ENCODE measurements at regions not wholly inside any gene's neighbourhood (a gene's known extent, or its start where the extent isn't known, plus 50 kb on each side); places are given as distances from the start of the nearest gene placed in this dataset.
"Not testable (repeated sequence)": the region's sequence is repeated elsewhere in the genome, so short reads cannot be mapped to it uniquely, and the experiment has no call there.

DNA sequence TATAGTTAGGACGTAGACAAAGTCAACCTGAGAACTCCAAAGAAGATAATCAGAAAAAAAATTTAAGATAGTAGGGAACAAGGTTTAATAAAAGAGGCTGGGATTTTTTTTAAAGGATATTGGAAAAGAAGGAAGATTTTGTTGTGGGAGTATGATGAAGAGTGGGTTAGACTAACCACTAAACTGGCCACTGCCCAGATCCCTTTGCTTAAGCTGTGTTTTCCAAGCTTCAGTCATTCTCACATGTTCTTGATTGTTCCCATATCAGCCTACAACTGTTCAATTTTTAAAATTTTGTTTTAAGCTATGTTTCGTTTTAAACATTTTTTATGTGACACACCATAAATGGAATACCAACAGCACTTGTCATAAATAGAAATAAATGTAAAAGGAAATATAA is 284.5 kb upstream of the MMADHC start:
- DNase-seq (ENCODE audit: low read depth, low spot score), result no peak

DNA sequence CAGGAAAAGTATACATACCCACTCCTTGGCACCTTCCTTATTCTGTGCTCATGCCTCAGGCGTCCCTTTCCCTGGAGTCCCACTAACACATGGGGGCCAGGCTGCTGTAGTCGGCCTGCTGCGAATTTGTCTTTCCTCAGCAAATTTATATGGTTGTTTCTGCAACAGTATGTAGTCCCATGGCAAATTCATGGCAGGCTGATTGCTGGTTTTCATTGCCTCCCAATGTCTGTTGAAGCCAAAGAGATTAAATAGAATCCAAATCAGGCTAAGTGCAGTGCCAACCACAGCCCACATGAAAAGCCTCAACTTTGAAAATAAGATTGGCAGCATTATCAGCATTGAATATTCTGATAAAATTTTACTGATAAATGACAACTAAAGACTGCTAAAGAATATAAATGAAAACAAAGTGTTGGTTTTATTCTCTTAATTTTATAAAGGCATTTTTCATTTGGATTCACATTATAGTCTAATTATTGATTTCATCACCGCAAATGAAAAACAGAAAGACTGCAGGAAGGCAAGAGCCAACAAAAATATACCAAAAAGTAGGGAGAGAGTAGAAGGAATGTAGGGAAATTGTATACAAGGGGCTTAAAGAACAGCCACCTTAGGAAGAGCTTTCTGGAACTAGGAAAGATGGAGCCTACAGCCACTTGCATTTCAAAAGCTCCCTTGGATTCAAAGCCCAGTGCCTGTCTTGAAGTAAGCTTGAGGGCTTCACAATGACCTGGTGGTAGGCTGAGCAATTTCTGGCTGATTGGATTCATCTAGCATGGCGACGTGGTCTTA is 283.7 kb upstream of the MMADHC start:
- DNase-seq (ENCODE audit: low read depth, low spot score), result no peak

DNA sequence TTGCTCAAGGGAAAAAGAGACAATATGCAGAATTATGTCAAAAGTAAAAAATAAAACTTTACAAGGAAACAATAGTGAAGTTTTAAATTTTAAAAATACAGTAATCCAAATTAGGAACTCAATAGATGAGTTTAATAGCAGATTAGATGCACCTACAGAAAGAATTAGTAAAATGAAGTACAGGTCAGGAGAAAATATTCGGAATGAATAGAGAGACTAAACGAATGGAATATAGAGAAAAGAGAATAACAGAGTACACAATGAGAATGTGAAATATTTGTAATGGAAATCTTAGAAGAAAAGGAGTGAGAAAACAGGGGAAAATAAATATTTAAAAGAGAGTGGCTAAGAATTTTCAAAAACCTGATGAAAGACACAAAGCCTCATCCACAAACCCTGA is 275.7 kb upstream of the MMADHC start:
- DNase-seq (ENCODE audit: low read depth, low spot score), result no peak

DNA sequence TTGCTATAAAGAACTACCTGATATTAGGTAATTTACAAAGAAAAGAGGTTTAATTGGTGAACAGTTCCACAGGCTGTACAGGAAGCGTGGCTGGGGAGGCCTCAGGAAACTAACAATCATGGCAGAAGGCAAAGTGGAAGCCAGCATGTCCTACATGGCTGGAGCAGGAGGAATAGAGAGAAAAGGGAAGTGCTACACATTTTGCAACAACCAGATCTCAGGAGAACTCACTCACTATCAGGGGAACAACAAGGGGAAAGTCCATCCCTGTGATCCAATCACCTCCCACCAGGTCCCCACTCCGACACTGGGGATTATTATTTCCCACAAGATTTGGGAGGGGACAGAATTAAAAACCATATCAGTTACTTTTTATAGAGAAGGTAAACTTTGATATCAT is 273.5 kb upstream of the MMADHC start:
- no peak for DNase-seq (ENCODE audit: low read depth, low spot score)

DNA sequence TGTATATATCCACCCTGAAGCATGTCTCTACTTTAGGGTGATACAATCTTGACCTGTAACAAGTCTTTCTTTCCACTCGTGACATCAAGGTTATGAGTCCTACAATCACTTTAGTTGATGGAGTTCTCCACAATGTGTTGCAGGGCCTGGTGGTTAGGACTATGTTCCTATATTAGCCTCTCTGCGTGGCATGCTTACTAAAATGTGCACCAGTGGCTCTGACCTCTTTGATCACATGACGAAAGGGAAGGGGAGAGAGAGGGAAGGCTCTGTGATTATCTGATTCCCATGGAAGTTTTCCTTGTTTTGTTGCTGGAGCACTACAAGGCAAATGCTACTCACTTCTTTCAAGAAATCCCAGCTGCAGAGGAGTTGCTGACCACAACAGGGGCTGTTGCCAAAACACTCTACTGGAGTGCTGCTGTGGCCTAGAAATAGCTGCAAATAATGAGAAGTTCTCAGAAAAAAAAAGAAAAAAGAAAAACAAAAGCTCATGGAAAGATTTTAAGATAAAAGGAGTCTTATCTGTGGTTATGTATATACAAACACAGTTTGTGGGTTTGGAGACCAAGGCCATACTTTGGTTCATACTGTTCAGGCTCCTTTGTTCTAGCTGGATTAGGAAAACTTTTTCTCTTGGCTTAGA is 272.8 kb upstream of the MMADHC start:
- DNase-seq (ENCODE audit: low read depth, low spot score), result no peak

DNA sequence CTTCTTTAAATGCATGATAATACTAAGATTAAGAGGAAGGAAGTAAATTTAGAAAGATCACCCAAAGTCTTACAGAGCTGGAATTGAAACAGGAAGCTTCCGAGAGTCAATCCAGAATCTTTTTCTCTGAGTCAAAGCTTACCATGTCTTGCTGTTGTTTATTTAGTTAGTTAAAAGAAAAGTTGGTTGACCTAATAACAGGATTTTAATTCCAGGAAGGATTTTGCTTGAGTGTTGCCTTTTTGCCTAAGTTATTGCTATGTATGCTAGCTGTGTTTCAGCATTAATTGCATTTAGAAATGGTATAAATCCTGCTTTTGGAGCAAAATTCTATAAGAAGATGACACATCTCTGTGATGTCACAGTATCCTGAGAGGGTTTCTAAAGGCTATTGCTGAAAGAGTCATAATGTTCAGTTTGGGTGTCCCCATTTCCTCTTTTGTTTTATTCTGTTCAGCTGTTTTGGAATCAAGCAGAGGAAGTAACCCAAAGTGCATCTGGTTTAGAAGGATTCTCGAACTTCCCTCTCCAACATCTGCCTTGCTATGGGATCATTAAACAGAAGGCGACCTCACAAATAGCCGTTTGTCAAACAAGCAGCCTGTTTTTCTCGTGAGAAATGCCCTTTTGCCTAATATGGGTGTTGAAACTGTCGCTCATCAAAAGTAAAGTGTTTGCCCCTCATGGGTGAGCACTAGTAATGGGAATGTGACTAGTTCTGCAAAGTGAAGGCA is 271.5 kb upstream of the MMADHC start:
- no peak for DNase-seq (ENCODE audit: low read depth, low spot score)

DNA sequence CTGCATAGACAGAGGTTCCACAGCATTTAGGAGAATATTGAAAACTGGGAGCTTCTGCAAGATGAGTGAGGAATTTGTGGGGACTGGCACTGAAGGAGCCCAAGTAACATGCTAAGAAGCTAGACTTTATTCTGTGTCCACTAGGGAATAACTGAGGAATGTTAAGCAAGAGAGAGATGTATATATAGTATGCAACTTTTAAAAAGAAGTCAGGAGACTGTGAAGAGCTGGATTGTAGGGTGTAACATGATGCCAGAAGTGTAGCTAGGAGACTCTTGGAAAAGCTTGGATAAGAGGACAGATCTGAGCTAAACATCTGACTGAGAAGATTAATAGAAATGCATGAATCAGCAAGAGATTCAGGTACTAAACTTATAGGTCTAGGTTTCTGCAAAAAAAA is 270.6 kb upstream of the MMADHC start:
- DNase-seq (ENCODE audit: low read depth, low spot score), result no peak

DNA sequence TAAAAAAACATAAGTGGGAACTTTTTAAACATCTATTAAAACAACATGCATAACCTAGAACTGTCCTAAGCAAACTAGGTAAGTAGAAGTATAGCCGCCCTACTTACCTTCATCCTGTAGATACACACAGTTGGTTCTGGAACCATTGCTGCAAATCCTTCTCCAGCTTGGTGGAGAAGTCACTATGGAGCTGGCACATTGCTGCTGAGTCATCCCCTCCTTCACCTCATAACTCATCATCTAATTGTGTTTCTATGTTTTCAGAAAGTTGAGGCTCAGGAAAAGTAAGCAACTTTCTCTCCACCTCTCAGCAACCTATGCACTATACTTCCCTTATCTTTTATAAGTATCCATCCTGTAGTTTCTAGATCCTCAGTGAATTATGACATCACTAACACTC is 269.8 kb upstream of the MMADHC start:
- no peak for DNase-seq (ENCODE audit: low read depth, low spot score)

DNA sequence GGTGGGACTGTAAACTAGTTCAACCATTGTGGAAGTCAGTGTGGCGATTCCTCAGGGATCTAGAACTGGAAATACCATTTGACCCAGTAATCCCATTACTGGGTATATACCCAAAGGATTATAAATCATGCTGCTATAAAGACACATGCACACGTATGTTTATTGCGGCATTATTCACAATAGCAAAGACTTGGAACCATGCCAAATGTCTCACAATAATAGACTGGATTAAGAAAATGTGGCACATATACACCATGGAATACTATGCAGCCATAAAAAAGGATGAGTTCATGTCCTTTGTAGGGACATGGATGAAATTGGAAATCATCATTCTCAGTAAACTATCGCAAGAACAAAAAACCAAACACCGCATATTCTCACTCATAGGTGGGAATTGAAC is 268.3 kb upstream of the MMADHC start:
- not testable (repeated sequence) for DNase-seq (ENCODE audit: low read depth, low spot score)

DNA sequence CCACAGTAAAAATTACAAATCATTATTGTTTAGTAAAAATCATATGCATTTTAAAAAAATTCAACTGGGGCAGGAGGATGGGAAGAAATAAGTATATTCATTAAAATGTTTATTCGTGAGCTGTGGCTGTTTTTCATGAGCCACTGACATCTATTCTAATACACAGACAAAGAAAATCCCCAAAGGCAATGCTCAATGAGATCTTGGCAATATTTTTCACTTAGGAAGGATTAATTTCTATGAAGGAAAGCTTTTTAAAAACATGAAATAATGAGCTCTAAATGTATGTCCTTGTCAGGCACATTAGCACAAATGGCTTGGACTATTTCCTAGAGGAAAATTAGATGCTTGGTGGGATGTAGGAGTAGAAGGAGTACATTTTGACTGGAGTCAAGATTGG is 262.0 kb upstream of the MMADHC start:
- no peak for DNase-seq (ENCODE audit: low read depth, low spot score)

DNA sequence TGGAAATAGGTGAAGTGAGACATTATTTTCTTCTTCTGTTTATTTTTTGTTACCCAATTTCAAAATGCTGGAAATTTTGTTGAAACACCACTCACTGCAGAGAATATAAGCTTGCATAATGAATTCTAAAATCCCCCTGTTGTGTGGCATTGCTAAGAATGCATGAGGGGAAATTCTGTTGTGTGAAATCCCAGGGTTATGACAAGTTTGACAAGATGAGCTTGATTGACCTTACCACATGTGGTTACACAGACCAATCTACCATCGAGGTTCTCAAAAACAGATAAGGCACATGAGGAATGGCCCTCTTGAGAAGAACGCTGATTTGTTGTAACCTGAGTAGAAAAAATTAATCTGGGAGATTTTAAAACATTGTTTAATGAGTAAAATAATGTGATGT is 261.6 kb upstream of the MMADHC start:
- no peak for DNase-seq (ENCODE audit: low read depth, low spot score)

DNA sequence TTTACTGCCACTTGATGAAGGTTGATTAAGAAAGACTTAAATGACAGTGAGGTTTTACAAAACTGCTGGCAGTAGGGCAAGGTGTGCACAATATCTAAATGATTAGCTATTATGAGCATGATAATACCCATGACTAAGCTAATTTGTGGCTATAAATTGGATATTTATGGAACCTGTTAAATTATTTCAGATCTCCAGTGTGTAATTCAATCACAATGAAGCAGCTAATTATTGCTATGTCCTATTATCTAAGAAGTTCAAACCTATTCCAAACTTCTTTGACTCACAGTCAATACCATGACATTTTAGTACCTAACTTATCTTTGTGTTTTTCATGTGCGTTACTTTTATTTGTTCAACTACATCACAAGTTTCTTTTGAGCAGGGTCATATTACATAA is 253.8 kb upstream of the MMADHC start:
- DNase-seq (ENCODE audit: low read depth, low spot score), result no peak

DNA sequence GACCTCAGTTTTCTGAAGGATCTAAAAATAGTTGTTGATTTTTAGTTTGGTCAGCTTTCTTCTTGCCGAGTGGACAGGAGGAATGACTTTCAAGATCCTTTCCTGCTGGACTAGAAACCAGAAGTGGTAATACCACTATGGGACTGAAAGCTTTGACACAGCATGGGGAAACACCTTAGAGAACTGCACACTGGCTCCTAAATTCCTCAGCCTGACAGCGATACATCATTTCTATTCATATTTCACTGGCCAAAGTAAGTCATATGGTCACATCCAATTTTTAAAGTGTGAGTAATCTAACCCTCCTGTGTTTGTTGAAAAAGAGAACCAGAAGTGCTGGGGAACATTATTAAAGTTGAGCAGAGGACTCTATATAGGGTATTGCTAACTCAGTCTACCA is 244.7 kb upstream of the MMADHC start:
- DNase-seq (ENCODE audit: low read depth, low spot score), result no peak

DNA sequence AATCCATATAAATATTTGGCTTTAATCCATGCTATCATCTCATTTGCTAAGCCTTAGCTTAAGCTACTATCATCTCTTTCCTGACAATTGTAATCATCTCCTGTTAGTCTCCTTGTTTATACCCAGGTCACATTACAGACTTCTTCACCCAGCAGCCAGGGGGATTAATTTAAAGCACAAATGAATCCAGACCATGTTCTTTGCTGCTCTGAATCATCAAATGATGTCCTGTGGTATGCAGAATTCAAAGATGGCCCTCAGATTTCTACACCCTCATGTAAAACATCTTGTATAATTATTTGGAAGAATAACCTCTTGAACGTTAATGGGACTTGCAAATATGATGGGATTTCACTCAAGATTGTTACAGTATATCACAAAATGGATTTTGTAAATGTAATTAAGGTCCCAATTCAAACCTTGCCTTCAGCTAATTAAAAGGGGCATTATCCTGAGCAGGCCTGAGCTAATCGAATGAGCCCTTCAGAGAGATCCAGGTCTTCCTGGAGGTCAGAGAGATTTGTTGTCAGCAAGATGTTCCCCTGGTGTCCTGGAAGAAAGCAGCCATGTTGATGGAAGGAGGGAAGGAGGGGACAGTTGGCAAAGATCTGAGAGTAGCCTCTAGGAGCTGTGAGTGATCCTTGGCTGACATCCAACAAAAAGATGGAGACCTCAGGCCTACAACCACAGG is 241.1 kb upstream of the MMADHC start:
- no peak for DNase-seq (ENCODE audit: low read depth, low spot score)

DNA sequence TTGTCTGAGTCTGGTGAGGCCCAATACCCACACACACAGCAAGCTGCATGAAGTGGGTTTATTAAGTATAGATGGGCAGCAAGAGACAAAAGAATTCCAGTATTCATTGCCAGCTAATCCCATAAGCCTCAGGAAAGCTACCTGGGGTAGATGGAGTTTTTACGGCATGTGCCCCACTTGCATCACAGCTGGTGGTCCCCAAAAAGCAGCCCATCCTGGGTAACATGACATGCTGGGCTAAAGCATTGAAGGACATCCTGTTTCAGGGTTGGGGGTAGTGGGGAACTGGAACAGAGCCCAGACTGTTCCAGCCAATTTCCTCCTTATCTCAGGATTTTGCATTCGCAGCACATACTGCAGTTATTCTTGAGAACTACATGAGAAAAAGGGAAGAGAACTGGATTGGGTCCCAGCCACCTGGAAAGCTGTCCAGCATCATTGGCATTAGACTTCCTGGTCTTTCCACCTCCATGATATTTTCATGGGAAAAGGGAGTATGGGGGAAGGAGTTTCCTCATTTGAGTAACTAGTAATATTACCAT is 240.1 kb upstream of the MMADHC start:
- no peak for DNase-seq (ENCODE audit: low read depth, low spot score)

DNA sequence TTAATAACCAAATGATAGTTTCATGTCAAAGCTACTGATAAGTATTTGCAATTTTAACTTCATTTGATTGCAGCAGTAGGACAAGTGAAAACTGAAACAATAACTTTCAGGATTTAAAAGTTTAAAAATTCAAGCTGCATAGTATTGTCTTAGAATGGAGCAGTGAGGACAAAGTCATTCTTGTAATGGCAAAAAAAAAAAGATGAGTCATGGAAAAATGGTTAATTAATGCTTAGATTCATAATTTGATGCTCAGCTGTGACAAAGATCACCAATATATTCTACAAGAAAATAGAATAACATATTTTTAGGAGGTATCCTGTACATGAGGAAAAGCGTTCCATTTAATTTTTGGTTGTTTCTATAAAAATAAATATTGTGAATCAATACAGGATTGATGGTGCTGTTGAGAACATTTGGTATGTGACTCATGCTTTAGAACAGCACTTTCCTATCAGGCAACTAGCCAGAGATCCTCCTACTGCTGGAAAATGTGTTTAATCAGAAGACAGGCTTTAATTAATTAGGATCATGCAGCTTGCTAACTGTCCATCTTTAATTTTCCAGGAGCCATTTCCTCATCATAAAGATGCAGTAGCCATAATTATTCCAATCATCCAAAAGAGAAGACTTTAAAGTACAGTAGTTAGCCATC is 239.0 kb upstream of the MMADHC start:
- no peak for DNase-seq (ENCODE audit: low read depth, low spot score)

DNA sequence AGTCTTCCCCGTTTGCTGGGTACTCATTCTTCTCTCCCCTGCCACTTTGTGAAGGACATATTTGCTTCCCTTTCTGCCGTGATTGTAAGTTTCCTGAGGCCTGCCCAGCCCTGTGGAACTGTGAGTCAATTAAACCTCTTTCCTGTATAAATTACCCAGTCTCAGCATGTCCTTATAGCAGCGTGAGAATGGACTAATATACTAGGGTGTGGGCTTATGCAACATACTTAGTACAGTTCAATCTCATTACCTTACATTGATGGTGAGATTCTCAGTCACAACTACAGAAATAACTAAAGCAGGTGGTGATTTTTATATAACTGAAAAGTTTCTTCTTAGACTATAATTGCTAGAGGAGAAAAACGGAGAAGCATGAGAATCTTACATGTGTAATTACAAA is 237.9 kb upstream of the MMADHC start:
- no peak for DNase-seq (ENCODE audit: low read depth, low spot score)

DNA sequence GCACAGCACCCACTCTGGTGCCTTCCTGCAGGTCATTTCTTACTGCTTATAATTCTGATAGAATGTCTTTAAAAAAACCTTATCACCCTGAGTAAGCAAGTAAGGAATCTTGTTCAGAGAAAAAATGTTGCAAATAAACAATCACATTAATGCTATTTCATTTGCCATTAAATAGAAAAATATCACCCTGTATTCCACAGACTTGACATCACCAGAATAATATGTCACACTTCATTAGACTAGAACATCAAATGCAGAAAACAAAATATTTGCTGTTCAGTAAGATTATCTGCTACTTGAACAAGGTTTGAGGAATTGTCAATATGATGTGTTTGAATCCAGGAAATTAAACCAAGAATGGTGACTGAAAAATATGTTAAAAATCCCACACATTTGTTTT is 236.6 kb upstream of the MMADHC start:
- DNase-seq (ENCODE audit: low read depth, low spot score), result no peak

DNA sequence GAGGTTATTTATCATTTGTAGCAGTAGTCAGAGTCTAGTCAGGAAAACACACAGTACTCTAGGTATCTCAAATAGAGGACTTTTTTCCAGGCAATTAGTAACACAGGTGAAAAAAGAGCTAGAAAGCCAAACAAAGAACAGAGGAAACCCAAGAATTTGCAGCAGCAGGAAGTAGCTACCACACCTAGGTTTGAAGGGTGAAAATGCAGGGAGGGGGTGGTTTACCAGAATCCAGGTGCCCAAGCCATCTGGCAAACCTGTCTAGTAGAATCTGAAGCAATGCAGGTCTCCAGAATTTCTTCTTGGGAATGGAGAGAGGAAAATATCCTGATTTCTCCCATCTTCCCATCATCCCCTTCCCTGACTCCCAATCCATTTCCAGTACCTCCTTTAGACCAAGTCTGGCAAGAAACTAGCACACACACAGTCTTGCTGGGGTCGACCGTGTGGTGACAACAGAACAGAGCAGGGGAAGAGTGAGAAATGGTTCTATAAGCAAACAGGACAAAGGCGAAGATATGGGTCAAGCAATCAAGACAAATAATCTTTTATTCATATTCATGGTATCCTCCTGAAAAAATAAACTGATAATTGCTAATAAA is 231.9 kb upstream of the MMADHC start:
- no peak for DNase-seq (ENCODE audit: low read depth, low spot score)

DNA sequence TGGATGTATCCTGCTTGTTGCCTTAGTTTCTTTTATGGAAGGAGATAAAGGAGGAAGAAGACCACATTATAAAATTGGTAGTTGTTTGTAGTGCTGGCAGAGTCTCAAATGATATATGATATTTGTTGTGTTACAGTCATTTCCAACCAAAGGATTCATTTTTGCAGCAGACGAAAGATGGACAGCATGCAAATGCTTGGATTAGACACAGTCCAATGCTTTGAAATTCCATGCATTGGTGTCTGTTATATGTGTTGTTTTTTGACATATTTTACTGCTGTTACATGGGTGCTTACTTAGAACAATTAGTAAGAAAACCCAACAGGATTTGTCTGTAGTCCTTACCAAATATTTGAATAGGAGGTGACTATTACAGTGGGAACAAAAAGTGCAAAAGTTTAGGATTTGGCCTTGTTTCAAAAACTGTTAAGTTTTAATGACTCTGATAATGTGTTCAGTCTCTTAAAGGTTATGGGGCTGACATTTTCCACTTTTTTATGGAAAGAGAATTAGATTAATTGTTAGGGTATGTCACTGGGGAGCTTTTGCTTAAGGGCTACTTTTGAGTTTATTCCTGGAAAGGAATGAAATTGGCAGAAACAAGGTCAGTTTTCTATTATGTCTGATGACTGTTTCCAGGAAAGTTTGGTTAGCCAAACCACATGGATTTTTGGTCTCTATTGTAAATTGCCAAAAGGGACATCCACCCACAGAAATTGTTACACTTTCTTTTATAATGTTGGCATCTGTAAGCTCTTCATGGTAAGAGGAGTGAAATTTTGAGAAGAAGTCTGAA is 229.4 kb upstream of the MMADHC start:
- DNase-seq (ENCODE audit: low read depth, low spot score), result no peak

Data from iPS DF 19.7 (cell line).